Activated CD4-positive, alpha-beta memory T cell treated with anti-CD3 and anti-CD28 coated beads, Interleukin-2, amount 10 ng/mL, durations not matched to agents 7 days and 5 days (primary cell): ENCODE measurements at regions not wholly inside any gene's neighbourhood (a gene's known extent, or its start where the extent isn't known, plus 50 kb on each side); places are given as distances from the start of the nearest gene placed in this dataset.

Experiments used
- CTCF ChIA-PET: fragments of 350-600 bp; sonication (Branson Sonifier 250); formaldehyde crosslinking; loops from one replicate; lab custom pipeline; 2021; ENCODE audit warnings: antibody characterized with exemption, inconsistent platforms; lab: Charles Lee
- POLR2A ChIA-PET: fragments of 350-600 bp; sonication (Branson Sonifier 250); formaldehyde crosslinking; loops from one replicate; lab custom pipeline; 2021; ENCODE audit warnings: antibody characterized with exemption; lab: Charles Lee
- DNase-seq: peaks from one replicate; pipeline ENCODE4 v3.0.0-alpha.2; 2020
- H3K27ac Mint-ChIP-seq: one replicate; pipeline ENCODE4 v1.8.0; 2021; ENCODE audit warnings: mild to moderate bottlenecking, mixed read lengths
- H3K27me3 Mint-ChIP-seq: one replicate; pipeline ENCODE4 v1.8.0; 2021; ENCODE audit warnings: mixed read lengths
- H3K36me3 Mint-ChIP-seq: one replicate; pipeline ENCODE4 v1.8.0; 2021; ENCODE audit warnings: low read depth, mixed read lengths
- H3K4me1 Mint-ChIP-seq: one replicate; pipeline ENCODE4 v1.8.0; 2021; ENCODE audit warnings: mixed read lengths
- H3K4me3 Mint-ChIP-seq: one replicate; pipeline ENCODE4 v1.8.0; 2021; ENCODE audit warnings: mild to moderate bottlenecking, mixed read lengths
- H3K9me3 Mint-ChIP-seq: one replicate; pipeline ENCODE4 v1.8.0; 2021; ENCODE audit warnings: mixed read lengths

DNA sequence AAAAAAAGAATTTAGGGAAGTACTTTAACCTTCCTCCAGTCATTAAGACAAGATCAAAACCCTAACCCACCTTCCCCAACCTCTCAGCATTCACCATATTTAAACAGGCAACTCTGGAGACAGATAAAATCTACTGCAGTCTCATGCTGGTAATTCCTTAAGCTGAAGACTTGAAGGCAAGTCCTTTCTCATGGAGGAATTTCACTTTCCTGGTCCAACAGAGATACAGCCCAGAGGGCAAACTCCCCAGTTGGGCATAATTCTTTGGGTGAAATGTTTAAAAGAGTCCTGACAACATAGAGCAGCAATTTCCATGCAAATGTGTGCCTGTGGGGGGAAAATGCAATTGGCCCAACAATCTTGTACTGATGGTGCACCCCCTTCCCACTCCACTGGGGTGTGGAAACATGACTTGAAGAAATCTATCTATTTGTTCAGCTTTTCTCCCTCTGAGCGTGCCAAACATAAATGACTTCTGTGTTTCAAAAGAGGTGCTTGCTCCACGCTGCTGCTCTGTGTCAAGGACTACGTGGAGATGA lies 131.8 kb upstream of the HNRNPA3 start:
- H3K4me3 Mint-ChIP-seq, result no peak overlapping the region
- H3K4me1 Mint-ChIP-seq, result no peaks in the 10 kb centered on the region
- H3K27me3 Mint-ChIP-seq, result peaks cover 22% of the 10 kb centered on the region
- no peaks in the 10 kb centered on the region for H3K9me3 Mint-ChIP-seq
- CTCF ChIA-PET, result interaction anchor here (0.7 kb wide), 1 partner anchor 246 kb away, joined by 3 read pairs; no protein-coding TSS in a partner anchor
- H3K27ac Mint-ChIP-seq, result no peak overlapping the region
- no peak for DNase-seq
- POLR2A ChIA-PET, result no interaction called here
- H3K36me3 Mint-ChIP-seq, result no peaks in the 10 kb centered on the region

GRCh38 chr2:177084607-177085006 lies 128.0 kb upstream of the HNRNPA3 start:
- peaks cover 20% of the 10 kb centered on the region for H3K27me3 Mint-ChIP-seq
- ChIA-PET POLR2A (no interaction called here), CTCF (no interaction called here)
- no peak for DNase-seq
- H3K4me1 Mint-ChIP-seq, result no peaks in the 10 kb centered on the region
- H3K9me3 Mint-ChIP-seq, result no peaks in the 10 kb centered on the region
- no peaks in the 10 kb centered on the region for H3K36me3 Mint-ChIP-seq
- no peak overlapping the region for H3K4me3 Mint-ChIP-seq
- H3K27ac Mint-ChIP-seq, result no peak overlapping the region

DNA sequence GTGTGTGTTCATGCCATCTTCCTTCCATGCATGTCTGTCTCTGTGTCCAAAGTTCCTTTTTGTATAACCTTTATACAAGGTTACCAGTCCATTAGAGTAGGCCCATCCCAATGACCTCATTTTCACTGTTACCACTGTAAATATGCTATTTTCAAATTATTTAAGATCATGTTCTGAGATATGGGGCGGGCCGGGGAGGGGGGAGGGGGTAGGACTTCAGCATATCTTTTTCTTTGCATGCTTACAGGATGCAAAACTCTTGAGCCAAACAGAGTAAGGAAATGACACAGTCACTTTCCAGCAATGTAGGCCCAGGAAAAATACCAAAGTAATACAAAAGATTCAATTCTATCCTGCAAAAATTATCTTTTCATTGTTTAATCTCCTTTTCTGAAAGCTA lies 124.1 kb upstream of the HNRNPA3 start:
- Mint-ChIP-seq H3K4me1 (no peaks in the 10 kb centered on the region), H3K27me3 (peaks cover 13% of the 10 kb centered on the region), H3K27ac (no peak overlapping the region), H3K4me3 (no peak overlapping the region), H3K36me3 (no peaks in the 10 kb centered on the region), H3K9me3 (no peaks in the 10 kb centered on the region)
- DNase-seq, result no peak
- ChIA-PET POLR2A (no interaction called here), CTCF (interaction anchor here (1.6 kb wide), 1 partner anchor 60 kb away, joined by 3 read pairs; no protein-coding TSS in a partner anchor)

- peaks cover 9% of the 10 kb centered on the region for H3K27me3 Mint-ChIP-seq
- H3K4me1 Mint-ChIP-seq, result no peaks in the 10 kb centered on the region
- no peak for DNase-seq
- H3K4me3 Mint-ChIP-seq, result no peak overlapping the region
- H3K36me3 Mint-ChIP-seq, result no peaks in the 10 kb centered on the region
- no peaks in the 10 kb centered on the region for H3K9me3 Mint-ChIP-seq
- ChIA-PET CTCF (interaction anchor here (1.4 kb wide), 1 partner anchor 13 kb away, joined by 4 read pairs; no protein-coding TSS in a partner anchor), POLR2A (no interaction called here)
- no peak overlapping the region for H3K27ac Mint-ChIP-seq
These were observed 121.6 kb upstream of the HNRNPA3 start for GRCh38 chr2:177090967-177091366.

DNA sequence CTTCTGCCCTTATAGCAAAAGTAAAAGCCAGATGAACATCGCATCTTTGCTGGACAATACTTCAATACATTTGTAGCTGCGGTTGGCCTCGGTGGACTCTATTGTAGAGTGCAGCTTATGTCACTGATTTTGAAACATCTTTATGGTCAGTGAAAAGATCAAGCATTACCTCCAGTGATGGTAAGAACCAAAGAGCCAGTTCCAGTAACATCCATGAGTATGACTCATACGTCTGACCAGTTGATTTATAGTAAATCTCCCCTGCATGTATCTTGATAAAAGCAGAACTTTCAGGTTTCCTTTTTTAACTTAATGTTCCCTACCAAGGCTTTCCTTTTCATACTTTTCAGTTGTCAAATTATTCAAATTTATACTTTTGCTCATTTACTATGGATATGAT lies 119.2 kb upstream of the HNRNPA3 start:
- POLR2A ChIA-PET, result no interaction called here
- Mint-ChIP-seq H3K4me3 (no peak overlapping the region), H3K4me1 (no peaks in the 10 kb centered on the region), H3K9me3 (no peaks in the 10 kb centered on the region), H3K27ac (no peak overlapping the region), H3K36me3 (no peaks in the 10 kb centered on the region), H3K27me3 (peaks cover 15% of the 10 kb centered on the region)
- DNase-seq, result no peak
- CTCF ChIA-PET, result no interaction called here

GRCh38 chr2:177098001-177098613 lies 114.5 kb upstream of the HNRNPA3 start:
- H3K27me3 Mint-ChIP-seq, result peaks cover 16% of the 10 kb centered on the region
- H3K36me3 Mint-ChIP-seq, result no peaks in the 10 kb centered on the region
- H3K9me3 Mint-ChIP-seq, result peaks cover 3% of the 10 kb centered on the region
- H3K4me3 Mint-ChIP-seq, result no peak overlapping the region
- no peaks in the 10 kb centered on the region for H3K4me1 Mint-ChIP-seq
- H3K27ac Mint-ChIP-seq, result no peak overlapping the region
- ChIA-PET CTCF (no interaction called here), POLR2A (no interaction called here)
- no peak for DNase-seq

GRCh38 chr2:177101930-177102329 lies 110.7 kb upstream of the HNRNPA3 start:
- Mint-ChIP-seq H3K36me3 (no peaks in the 10 kb centered on the region), H3K27ac (no peak overlapping the region), H3K27me3 (peaks cover 12% of the 10 kb centered on the region), H3K4me1 (no peaks in the 10 kb centered on the region), H3K4me3 (no peak overlapping the region), H3K9me3 (peaks cover 3% of the 10 kb centered on the region)
- ChIA-PET CTCF (interaction anchor here (0.7 kb wide), 1 partner anchor 30 kb away, joined by 3 read pairs; no protein-coding TSS in a partner anchor), POLR2A (no interaction called here)
- no peak for DNase-seq

DNA sequence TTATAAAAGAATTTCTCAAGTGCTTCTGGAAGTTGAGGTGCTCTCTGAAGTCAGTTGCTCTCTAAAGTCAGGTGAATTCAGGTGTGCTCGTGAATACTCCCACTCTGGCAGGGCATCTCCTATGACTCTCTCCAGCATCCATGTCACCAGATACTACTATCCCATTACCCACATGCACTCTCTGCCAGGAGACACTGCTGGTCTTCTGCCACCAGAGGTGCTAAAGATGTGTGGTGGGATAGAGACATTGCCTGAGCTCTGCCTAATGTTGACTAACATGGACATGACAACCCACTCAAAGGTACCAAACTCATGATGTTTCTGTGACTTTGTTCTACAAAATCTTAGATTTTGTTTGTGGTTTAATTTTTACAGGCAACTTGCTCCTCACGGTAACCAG lies 106.4 kb upstream of the HNRNPA3 start:
- DNase-seq, result no peak
- peaks cover 3% of the 10 kb centered on the region for H3K9me3 Mint-ChIP-seq
- POLR2A ChIA-PET, result no interaction called here
- H3K4me3 Mint-ChIP-seq, result no peak overlapping the region
- CTCF ChIA-PET, result no interaction called here
- no peak overlapping the region for H3K27ac Mint-ChIP-seq
- H3K27me3 Mint-ChIP-seq, result peaks cover 16% of the 10 kb centered on the region
- no peaks in the 10 kb centered on the region for H3K36me3 Mint-ChIP-seq
- H3K4me1 Mint-ChIP-seq, result no peaks in the 10 kb centered on the region

DNA sequence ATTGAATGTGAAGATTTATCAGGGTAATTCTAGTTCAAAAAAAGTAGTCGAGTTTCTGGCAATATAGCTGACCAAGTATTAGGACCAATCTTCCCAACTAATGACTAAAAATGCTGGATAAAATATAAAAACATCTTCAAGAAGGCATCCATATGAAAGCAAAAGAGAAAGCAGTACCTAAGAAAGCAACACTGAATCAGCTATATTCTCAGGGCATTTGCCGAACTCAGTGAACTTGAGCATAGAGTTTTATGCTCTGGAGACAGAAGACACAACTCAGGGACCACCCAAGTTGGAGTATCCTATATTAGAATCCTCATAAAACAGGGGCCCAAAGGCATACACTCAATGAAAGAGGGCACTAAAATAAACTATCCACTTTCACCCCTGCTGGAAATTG lies 103.7 kb upstream of the HNRNPA3 start:
- peaks cover 18% of the 10 kb centered on the region for H3K27me3 Mint-ChIP-seq
- H3K4me3 Mint-ChIP-seq, result no peak overlapping the region
- H3K27ac Mint-ChIP-seq, result no peak overlapping the region
- no peaks in the 10 kb centered on the region for H3K4me1 Mint-ChIP-seq
- no peak for DNase-seq
- ChIA-PET POLR2A (no interaction called here), CTCF (no interaction called here)
- H3K9me3 Mint-ChIP-seq, result no peaks in the 10 kb centered on the region
- no peaks in the 10 kb centered on the region for H3K36me3 Mint-ChIP-seq

- H3K36me3 Mint-ChIP-seq, result no peaks in the 10 kb centered on the region
- no peak overlapping the region for H3K27ac Mint-ChIP-seq
- CTCF ChIA-PET, result no interaction called here
- H3K4me3 Mint-ChIP-seq, result no peak overlapping the region
- H3K4me1 Mint-ChIP-seq, result no peaks in the 10 kb centered on the region
- DNase-seq, result no peak
- POLR2A ChIA-PET, result no interaction called here
- H3K9me3 Mint-ChIP-seq, result no peaks in the 10 kb centered on the region
- peaks cover 24% of the 10 kb centered on the region for H3K27me3 Mint-ChIP-seq
These were observed 97.9 kb upstream of the HNRNPA3 start for GRCh38 chr2:177114712-177115111.

DNA sequence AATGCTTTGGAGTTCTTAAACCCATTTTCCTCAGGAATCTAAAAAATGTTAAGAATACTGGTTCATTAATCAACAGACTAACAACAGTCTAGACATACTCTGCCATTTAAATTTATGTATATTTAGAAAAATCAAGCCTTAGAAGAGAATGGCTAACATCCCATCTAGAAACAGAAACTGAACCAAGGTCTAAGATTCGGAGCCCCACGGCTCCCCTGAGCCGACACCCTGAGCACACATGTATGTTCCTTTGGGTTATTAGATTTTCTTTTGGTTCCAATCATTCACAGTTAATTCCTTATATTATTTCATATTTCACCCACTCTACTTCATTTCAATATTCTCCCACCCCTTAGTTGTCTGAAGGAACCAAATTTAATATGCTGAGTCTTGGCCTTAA lies 94.8 kb upstream of the HNRNPA3 start:
- Mint-ChIP-seq H3K4me1 (no peaks in the 10 kb centered on the region), H3K4me3 (no peak overlapping the region), H3K36me3 (no peaks in the 10 kb centered on the region), H3K27me3 (peaks cover 24% of the 10 kb centered on the region), H3K9me3 (no peaks in the 10 kb centered on the region), H3K27ac (no peak overlapping the region)
- ChIA-PET POLR2A (no interaction called here), CTCF (no interaction called here)
- no peak for DNase-seq

GRCh38 chr2:177118636-177119035 lies 94.0 kb upstream of the HNRNPA3 start:
- DNase-seq, result no peak
- Mint-ChIP-seq H3K9me3 (no peaks in the 10 kb centered on the region), H3K27me3 (peaks cover 30% of the 10 kb centered on the region), H3K27ac (no peak overlapping the region), H3K36me3 (no peaks in the 10 kb centered on the region), H3K4me3 (no peak overlapping the region), H3K4me1 (no peaks in the 10 kb centered on the region)
- ChIA-PET CTCF (interaction anchor here (0.6 kb wide), 1 partner anchor 960 kb away, joined by 3 read pairs; no protein-coding TSS in a partner anchor), POLR2A (no interaction called here)

- peaks cover 30% of the 10 kb centered on the region for H3K27me3 Mint-ChIP-seq
- H3K27ac Mint-ChIP-seq, result no peak overlapping the region
- H3K4me1 Mint-ChIP-seq, result no peaks in the 10 kb centered on the region
- ChIA-PET CTCF (interaction anchor here (0.6 kb wide), 1 partner anchor 959 kb away, joined by 3 read pairs; no protein-coding TSS in a partner anchor), POLR2A (no interaction called here)
- DNase-seq, result no peak
- no peak overlapping the region for H3K4me3 Mint-ChIP-seq
- no peaks in the 10 kb centered on the region for H3K36me3 Mint-ChIP-seq
- no peaks in the 10 kb centered on the region for H3K9me3 Mint-ChIP-seq
These were observed 93.5 kb upstream of the HNRNPA3 start for GRCh38 chr2:177119099-177119498.

DNA sequence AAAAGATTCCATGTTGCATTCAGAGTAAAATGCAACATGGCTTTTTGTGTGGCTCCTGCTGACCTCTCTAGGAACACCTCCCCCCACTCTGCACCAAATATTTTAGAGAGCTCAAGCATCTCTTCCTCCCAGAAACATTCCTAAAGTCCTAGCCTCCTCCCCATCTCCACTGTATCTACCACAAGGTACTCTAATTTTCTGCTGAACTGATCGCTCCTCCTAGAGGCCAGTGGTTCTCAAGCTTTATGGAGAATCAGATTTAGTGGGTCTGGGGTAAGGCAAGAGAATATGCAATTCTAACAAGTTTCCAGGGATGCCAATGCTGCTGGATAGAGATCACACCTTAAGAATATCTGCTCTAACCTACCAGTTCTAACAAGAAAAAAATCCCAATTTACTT lies 89.5 kb upstream of the HNRNPA3 start:
- Mint-ChIP-seq H3K4me1 (no peaks in the 10 kb centered on the region), H3K27me3 (peaks cover 23% of the 10 kb centered on the region), H3K27ac (no peak overlapping the region), H3K36me3 (no peaks in the 10 kb centered on the region), H3K9me3 (no peaks in the 10 kb centered on the region), H3K4me3 (no peak overlapping the region)
- DNase-seq, result no peak
- ChIA-PET CTCF (interaction anchor here (1.0 kb wide), 1 partner anchor 25 kb away, joined by 3 read pairs; no protein-coding TSS in a partner anchor), POLR2A (no interaction called here)
